ENCODE measurements at regions not wholly inside any gene's neighbourhood (a gene's known extent, or its start where the extent isn't known, plus 50 kb on each side); places are given as distances from the start of the nearest gene placed in this dataset.

- no peak overlapping the region for H2AK5ac ChIP-seq (ENCODE audit: insufficient read length, low read length)
- no peak overlapping the region for H3K27ac ChIP-seq (ENCODE audit: insufficient read length, low read depth, low read length)
- no peak overlapping the region for H3K4me2 ChIP-seq (ENCODE audit: insufficient read depth, insufficient read length, low read length)
These were observed 56.8 kb upstream of the NANOGP8 start for GRCh38 chr15:35141743-35142471.

More at GRCh38 chr15:35141743-35142471, 56.8 kb upstream of the NANOGP8 start:
- Histone ChIP-seq H3K27me3 (ENCODE audit: insufficient read depth, low read length) (no peaks in the 10 kb centered on the region), H3T11ph (ENCODE audit: low read length) (no peak overlapping the region), H3K56ac (ENCODE audit: insufficient read length, low read depth, low read length) (no peak overlapping the region), H4K8ac (replicated peaks; ENCODE audit: insufficient read length, low read depth, low read length) (no peak overlapping the region), H2BK5ac (ENCODE audit: insufficient read length, low read length) (no peak overlapping the region), H2BK20ac (ENCODE audit: low read depth, low read length, poor library complexity, severe bottlenecking) (no peak overlapping the region), H2BK120ac (ENCODE audit: low read depth, low read length, poor library complexity, severe bottlenecking) (no peak overlapping the region), H4K5ac (ENCODE audit: insufficient read length, low read depth, low read length) (no peak overlapping the region), H3K14ac (ENCODE audit: insufficient read depth, low read length) (no peak overlapping the region), H2BK15ac (ENCODE audit: low read depth, low read length) (no peak overlapping the region), H3K23ac (ENCODE audit: insufficient read length, low read depth, low read length) (no peak overlapping the region), H2AFZ (ENCODE audit: low read length) (no peak overlapping the region), H2BK12ac (ENCODE audit: insufficient read length, low read depth, low read length) (no peak overlapping the region), H3K9ac (ENCODE audit: extremely low read depth, insufficient read length, low read length) (no peak overlapping the region), H3K9me3 (ENCODE audit: control insufficient read depth, low read depth, low read length) (no peaks in the 10 kb centered on the region), H3K4me1 (ENCODE audit: insufficient read depth, low read length) (no peaks in the 10 kb centered on the region), H3K79me1 (ENCODE audit: insufficient read depth, low read depth, low read length, poor library complexity, severe bottlenecking) (no peaks in the 10 kb centered on the region), H4K20me1 (ENCODE audit: control insufficient read depth, insufficient read depth, insufficient read length) (no peaks in the 10 kb centered on the region), H3K18ac (ENCODE audit: insufficient read length, low read depth, low read length) (no peak overlapping the region), H3K79me2 (ENCODE audit: insufficient read depth, low read length) (no peaks in the 10 kb centered on the region), H3K23me2 (ENCODE audit: insufficient read length, low read depth, low read length, poor library complexity, severe bottlenecking) (no peaks in the 10 kb centered on the region), H3K4ac (ENCODE audit: low read depth, low read length) (no peak overlapping the region), H4K91ac (ENCODE audit: insufficient read length, low read depth, low read length) (no peak overlapping the region)
- no peaks in the 10 kb centered on the region for H3K27me3 Mint-ChIP-seq (ENCODE audit: low read depth)
- H3K36me3 Mint-ChIP-seq (ENCODE audit: insufficient read depth in 1 of 3, low read depth in 3 of 3), result no peaks in the 10 kb centered on the region
- H3K4me1 Mint-ChIP-seq, result no peaks in the 10 kb centered on the region
- H3K27ac Mint-ChIP-seq, result no peak overlapping the region
- no peak for DNase-seq
- TF ChIP-seq CTCF (conservative IDR thresholded peaks at IDR 0.05), result no peak
- H3K9me3 Mint-ChIP-seq, result peaks cover 0 to 4% of the 10 kb centered on the region in 2 experiments; a peak in 1 of 5 replicates
- no peak overlapping the region for H3K4me3 Mint-ChIP-seq
